ENCODE measurements at regions not wholly inside any gene's neighbourhood (a gene's known extent, or its start where the extent isn't known, plus 50 kb on each side); places are given as distances from the start of the nearest gene placed in this dataset.

GRCh38 chr1:3954170-3955169, 54.4 kb upstream of the C1orf174 start:
- intact Hi-C loops (cut with DNase I), result no loop called here
- DNase-seq (ENCODE audit: low spot score) (no peak), ATAC-seq (no peak)

DNA sequence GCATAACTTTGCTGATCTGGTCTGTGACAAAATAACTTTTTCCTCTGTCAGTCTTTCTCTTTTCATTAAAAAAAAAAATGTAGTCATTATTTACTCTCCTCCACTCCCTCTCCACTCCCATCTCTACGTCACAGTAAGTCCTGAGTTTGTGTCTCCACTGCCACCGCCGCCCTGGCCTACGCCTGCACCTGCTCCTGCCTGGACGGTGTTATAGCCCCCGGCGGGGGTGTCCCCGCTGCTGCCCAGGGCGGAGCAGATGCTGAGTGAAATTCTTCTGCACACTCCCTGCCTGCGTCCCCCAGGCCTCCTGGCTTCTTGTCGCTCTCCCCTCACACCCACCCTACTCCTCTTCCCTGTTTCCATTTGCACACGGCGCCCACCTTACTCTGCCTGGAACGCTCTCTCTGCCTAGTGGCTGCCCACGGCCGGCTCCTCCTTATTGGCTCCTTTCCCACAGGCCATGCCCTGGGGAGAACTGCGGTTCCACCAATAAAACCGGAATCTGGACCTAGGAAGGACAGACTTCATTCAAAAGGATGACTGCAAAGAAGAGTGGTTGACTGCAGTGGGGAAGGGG, 55.2 kb upstream of the C1orf174 start:
- DNase-seq (ENCODE audit: low spot score), result no peak
- intact Hi-C loops (cut with DNase I), result no loop called here
- ATAC-seq, result no peak

GRCh38 chr1:3956527-3957170, 56.6 kb upstream of the C1orf174 start:
- ATAC-seq (no peak), DNase-seq (ENCODE audit: low spot score) (no peak)
- intact Hi-C loops (cut with DNase I), result no loop called here

- intact Hi-C loops (cut with DNase I), result no loop called here
- no peak for DNase-seq (ENCODE audit: low spot score)
These were observed 59.3 kb upstream of the C1orf174 start for GRCh38 chr1:3959361-3959760.

GRCh38 chr1:3963554-3963953, 63.5 kb upstream of the C1orf174 start:
- intact Hi-C loops (cut with DNase I), result loop anchor here (10.0 kb wide), 1 partner anchor 1211 kb away; no protein-coding TSS in a partner anchor
- DNase-seq (ENCODE audit: low spot score), result no peak
- no peak for ATAC-seq

More at GRCh38 chr1:3959361-3959760, 59.3 kb upstream of the C1orf174 start:
- ATAC-seq, result no peak

- ATAC-seq (no peak), DNase-seq (ENCODE audit: low spot score) (no peak)
- intact Hi-C loops (cut with DNase I), result loop anchor here (10.0 kb wide), 1 partner anchor 1209 kb away; no protein-coding TSS in a partner anchor
These were observed 65.6 kb upstream of the C1orf174 start for GRCh38 chr1:3965693-3966092.

- no peak for DNase-seq (ENCODE audit: low spot score)
- no peak for ATAC-seq
- intact Hi-C loops (cut with DNase I), result loop anchor here (10.0 kb wide), 1 partner anchor 1206 kb away; no protein-coding TSS in a partner anchor
These were observed 68.8 kb upstream of the C1orf174 start for GRCh38 chr1:3968851-3969250.

- intact Hi-C loops (cut with DNase I), result no loop called here
- no peak for ATAC-seq
- no peak for DNase-seq (ENCODE audit: low spot score)
These were observed 71.9 kb upstream of the C1orf174 start for GRCh38 chr1:3971981-3972380.

DNA sequence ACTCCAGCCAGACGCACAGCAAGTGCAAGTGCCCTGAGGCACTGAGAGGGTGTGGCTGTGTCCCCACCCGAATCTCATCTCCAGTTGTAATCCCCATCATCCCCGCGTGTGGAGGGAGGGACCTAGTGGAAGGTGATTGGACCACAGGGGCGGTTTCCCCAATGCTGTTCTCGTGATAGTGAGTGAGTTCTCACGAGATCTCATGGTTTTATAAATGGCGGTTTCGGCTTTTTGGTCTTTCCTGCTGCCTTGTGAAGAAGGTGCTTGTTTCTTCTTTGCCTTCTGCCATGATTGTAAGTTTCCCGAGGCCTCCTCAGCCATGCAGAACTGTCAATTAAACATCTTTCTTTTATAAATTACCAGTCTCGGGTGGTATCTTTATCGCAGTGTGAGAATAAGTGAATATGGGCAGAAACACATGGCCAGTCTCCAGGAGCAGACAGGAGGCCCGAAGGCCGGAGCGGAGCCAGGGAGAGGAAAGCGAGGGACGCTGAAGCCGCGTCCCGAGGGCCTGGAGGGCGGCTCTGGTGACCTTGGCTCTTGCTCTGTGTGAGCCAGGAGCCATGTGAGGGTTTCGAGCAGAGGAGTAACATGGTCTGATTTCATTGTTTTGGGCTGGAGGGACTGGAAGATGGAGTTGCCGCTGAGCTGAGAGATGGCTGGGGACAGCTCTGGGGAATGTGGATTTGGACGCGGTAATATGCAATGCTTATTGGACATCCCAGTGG, 76.0 kb upstream of the C1orf174 start:
- intact Hi-C loops (cut with DNase I), result no loop called here
- ATAC-seq (no peak), DNase-seq (ENCODE audit: low spot score) (no peak)

GRCh38 chr1:3976821-3977220, 76.7 kb upstream of the C1orf174 start:
- no peak for DNase-seq (ENCODE audit: low spot score)
- intact Hi-C loops (cut with DNase I), result no loop called here
- ATAC-seq, result no peak

DNA sequence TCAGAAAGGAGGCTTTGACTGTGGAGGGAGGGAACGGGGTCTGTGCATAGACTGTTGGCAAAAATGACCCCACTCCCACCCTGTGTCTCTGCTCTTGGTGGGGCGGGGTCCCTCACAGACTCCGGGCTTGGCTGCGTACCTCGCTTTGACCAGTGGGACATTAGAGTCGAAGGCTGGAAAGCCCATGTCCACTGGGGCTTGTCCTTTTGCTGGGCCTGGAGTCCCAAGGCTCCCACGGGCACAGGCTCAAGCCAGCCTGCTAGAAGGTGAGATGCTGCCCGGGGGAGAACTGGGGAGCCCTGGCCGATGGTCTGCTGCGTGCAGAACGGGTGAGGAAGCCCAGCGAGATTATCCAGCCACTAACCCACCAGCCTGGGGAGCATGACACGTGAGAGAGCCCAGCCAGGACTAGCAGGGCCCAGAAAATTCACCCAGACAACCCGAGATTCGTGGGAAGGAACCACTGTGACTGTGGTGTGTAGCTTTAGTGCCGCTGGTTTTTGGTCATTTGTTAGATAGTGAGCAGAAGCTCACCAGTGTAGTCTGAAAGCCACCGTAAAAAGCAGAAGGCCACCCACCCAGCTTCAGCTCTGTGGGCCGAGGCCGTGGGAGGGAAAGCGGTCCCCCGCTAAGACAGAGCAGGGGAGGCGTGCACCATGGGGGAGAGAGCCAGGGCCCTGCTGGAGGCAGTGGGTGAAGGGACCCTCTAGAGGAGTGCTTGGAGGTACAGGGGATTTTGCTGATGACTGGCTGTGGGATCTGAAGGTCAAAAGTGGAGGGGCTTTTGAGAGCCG, 78.3 kb upstream of the C1orf174 start:
- ATAC-seq, result no peak
- intact Hi-C loops (cut with DNase I), result no loop called here
- DNase-seq (ENCODE audit: low spot score), result no peak

DNA sequence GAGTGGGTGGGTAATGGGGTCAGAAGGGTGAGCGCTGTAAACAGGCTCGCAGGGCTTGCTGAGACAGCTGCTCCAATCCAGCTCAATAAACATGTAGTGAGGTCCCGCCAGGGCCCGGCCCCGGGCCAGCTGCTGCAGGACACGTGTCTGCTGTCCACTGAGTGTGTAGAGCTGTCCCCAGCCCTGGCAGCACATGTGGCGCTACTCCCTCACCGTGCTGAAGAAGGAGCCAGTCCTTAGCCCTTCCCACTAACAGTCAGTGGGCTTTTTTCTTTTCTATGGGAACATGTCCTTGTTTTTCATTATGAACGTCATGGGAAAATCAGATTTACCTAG, 78.9 kb upstream of the C1orf174 start:
- DNase-seq (ENCODE audit: low spot score), result no peak
- no peak for ATAC-seq
- intact Hi-C loops (cut with DNase I), result no loop called here

- DNase-seq (ENCODE audit: low spot score) (no peak), ATAC-seq (no peak)
- intact Hi-C loops (cut with DNase I), result no loop called here
These were observed 81.2 kb upstream of the C1orf174 start for GRCh38 chr1:3981261-3981660.

DNA sequence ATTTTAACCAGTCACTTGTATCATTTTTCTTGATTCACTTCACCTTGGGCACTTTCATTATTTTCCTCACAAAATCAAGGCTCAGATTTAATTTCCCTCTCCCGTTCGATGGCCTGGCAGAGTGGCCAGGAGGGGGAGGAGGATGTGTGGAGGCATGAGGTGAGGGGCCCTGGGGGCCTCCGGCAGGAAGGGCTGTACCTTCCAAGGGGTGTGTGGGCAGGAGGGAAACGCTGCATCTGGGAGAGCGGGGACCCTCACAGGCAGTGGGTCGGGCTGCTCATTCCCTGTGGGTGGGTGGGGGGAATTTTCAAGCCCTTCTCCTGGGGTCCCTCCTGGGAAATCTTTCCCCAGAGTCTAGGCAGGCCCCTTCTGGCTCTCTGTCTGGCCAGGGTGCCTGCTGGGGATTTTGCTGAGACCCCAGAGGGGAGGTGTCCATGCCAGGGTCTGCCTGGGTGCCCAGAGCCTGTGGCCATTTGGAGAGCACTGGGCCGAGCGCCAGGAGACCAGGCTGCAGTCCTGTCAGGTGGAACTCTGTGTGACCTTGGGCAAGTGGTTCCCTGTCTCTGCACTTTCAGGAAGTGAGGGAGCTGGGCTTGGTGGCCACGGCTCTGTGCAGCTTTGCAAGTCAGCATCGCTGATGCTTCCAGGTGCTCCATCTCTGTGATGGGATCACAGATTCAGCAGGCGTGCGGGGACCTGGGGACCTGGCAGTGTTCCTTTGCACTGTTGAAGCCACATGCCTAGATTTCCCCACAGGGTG, 81.9 kb upstream of the C1orf174 start:
- DNase-seq (ENCODE audit: low spot score) (no peak), ATAC-seq (no peak)
- intact Hi-C loops (cut with DNase I), result no loop called here

DNA sequence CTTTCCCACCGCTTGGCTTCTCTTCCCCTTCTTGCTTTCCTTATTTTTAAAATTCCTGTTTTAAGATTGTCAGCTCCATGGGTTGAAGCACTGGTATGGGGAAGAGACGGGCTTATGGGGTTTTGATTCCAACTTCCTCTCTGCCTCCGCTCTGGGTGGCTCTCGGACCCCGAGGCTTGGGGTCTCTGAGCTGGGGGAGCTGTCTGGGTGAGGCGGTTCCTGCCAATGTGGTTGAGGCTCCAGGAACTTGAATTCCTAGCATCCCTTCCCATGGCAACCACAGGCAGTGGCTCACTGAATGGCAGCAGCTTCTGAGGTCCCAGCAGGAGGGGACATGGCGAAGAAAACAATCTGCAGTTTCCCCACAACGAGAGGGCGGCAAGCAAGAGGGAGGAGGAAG, 83.1 kb upstream of the C1orf174 start:
- DNase-seq (ENCODE audit: low spot score) (no peak), ATAC-seq (no peak)
- intact Hi-C loops (cut with DNase I), result no loop called here

DNA sequence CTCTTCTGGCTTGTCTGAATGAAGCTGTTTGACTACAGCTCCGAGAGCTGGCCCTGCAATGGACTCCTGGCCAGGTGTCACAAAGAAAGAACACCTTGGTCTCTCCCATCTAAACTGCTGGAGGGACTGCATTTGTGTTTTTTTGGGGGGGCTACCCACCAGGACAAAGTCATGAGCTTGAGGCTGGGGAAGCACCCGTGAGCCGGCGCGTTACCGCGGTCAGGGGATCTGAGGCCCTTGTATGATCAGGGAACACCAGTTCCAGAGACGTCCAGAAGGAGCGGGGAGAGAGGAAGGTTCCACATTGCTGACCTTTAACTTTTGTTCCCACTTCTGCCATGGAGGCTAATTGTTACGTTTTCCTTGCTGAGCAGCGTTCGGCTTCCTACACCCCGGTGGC, 84.5 kb upstream of the C1orf174 start:
- no peak for DNase-seq (ENCODE audit: low spot score)
- intact Hi-C loops (cut with DNase I), result no loop called here
- no peak for ATAC-seq

- ATAC-seq, result no peak
- intact Hi-C loops (cut with DNase I), result no loop called here
- no peak for DNase-seq (ENCODE audit: low spot score)
These were observed 86.7 kb upstream of the C1orf174 start for GRCh38 chr1:3986686-3987218.

All from sciatic nerve (tissue), 2 donors.